Ascending aorta (tissue), 2 donors: ENCODE measurements at regions not wholly inside any gene's neighbourhood (a gene's known extent, or its start where the extent isn't known, plus 50 kb on each side); places are given as distances from the start of the nearest gene placed in this dataset.
A peak's percentile ranks its signal among the peaks of the same experiment; 100 is the strongest.
"Not testable (repeated sequence)": the region's sequence is repeated elsewhere in the genome, so short reads cannot be mapped to it uniquely, and the experiment has no call there.

ENCODE experiments used
- DNase-seq, 2 donors: peaks; one replicate each; pipeline ENCODE4 v3.0.0-alpha.2; 2019; ENCODE audit warnings: low spot score in 2 of 2
- H3K27ac ChIP-seq, 2 donors: fragments of 200-600 bp; sonication (generic); one replicate each; pipeline ENCODE4 v1.5.1; 2016 to 2017; ENCODE audit warnings: mild to moderate bottlenecking in 1 of 2
- H3K27me3 ChIP-seq: fragments of 200-600 bp; sonication (generic); one replicate; pipeline ENCODE4 v1.5.1; 2017
- H3K36me3 ChIP-seq, 2 donors: fragments of 200-600 bp; sonication (generic); one replicate each; pipeline ENCODE4 v1.5.1; 2016
- H3K4me1 ChIP-seq, 2 donors: fragments of 200-600 bp; sonication (generic); one replicate each; pipeline ENCODE4 v1.5.1; 2016 to 2017; ENCODE audit warnings: mild to moderate bottlenecking in 1 of 2
- H3K4me3 ChIP-seq, 2 donors: fragments of 200-600 bp; sonication (generic); one replicate each; pipeline ENCODE4 v1.5.1; 2016 to 2017; ENCODE audit warnings: mild to moderate bottlenecking in 1 of 2
- H3K9me3 ChIP-seq, 2 donors: fragments of 200-600 bp; sonication (generic); one replicate each; pipeline ENCODE4 v1.5.1; 2016
- intact Hi-C: fragments of 100-400 bp; cut with DNase I; formaldehyde crosslinking; loops from one replicate; pipeline ENCODE4 v1.15.1; 2023

GRCh38 chr15:22002711-22003110 is 77.6 kb upstream of the OR4M2 start:
- intact Hi-C loops, H3K36me3 ChIP-seq, H3K4me1 ChIP-seq, H3K4me3 ChIP-seq, H3K27ac ChIP-seq, H3K27me3 ChIP-seq, DNase-seq, H3K9me3 ChIP-seq: not testable (repeated sequence)

GRCh38 chr15:21989117-21989516 is 91.2 kb upstream of the OR4M2 start:
- H3K36me3 ChIP-seq, H3K27me3 ChIP-seq, H3K4me1 ChIP-seq, intact Hi-C loops, DNase-seq, H3K4me3 ChIP-seq, H3K27ac ChIP-seq, H3K9me3 ChIP-seq: not testable (repeated sequence)

- DNase-seq, intact Hi-C loops, H3K9me3 ChIP-seq, H3K36me3 ChIP-seq, H3K27ac ChIP-seq, H3K4me1 ChIP-seq, H3K27me3 ChIP-seq, H3K4me3 ChIP-seq: not testable (repeated sequence)
These were observed 96.5 kb upstream of the OR4M2 start for GRCh38 chr15:21983820-21984219.

- H3K36me3 ChIP-seq, intact Hi-C loops: not testable (repeated sequence)
These were observed 100.4 kb upstream of the OR4M2 start for GRCh38 chr15:21979960-21980359.

GRCh38 chr15:21953713-21954112 is 76.2 kb upstream of the POTEB start:
- H3K4me3 ChIP-seq, H3K27ac ChIP-seq, H3K36me3 ChIP-seq, H3K27me3 ChIP-seq, H3K4me1 ChIP-seq, H3K9me3 ChIP-seq, intact Hi-C loops: not testable (repeated sequence)
- peak in 1 of 2 donors; percentile 12 for DNase-seq

More at GRCh38 chr15:21979960-21980359, 100.4 kb upstream of the OR4M2 start:
- DNase-seq, H3K27me3 ChIP-seq, H3K27ac ChIP-seq, H3K4me3 ChIP-seq, H3K4me1 ChIP-seq, H3K9me3 ChIP-seq: not testable (repeated sequence)

- H3K4me1 ChIP-seq, H3K9me3 ChIP-seq, H3K27ac ChIP-seq, intact Hi-C loops, H3K36me3 ChIP-seq, DNase-seq, H3K4me3 ChIP-seq, H3K27me3 ChIP-seq: not testable (repeated sequence)
These were observed 62.8 kb upstream of the POTEB start for GRCh38 chr15:21940302-21940701.
